Activated CD4-positive, alpha-beta T cell treated with anti-CD3 and anti-CD28 coated beads for 4 hours (primary cell): ENCODE measurements at regions not wholly inside any gene's neighbourhood (a gene's known extent, or its start where the extent isn't known, plus 50 kb on each side); places are given as distances from the start of the nearest gene placed in this dataset.
"Not testable (repeated sequence)": the region's sequence is repeated elsewhere in the genome, so short reads cannot be mapped to it uniquely, and the experiment has no call there.

Experiments
- DNase-seq, 2 donors: peaks; one replicate each; pipeline ENCODE4 v3.0.0-alpha.2; 2020

- no peak for DNase-seq
These were observed 560.7 kb downstream of the GLRX3 start for GRCh38 chr10:130696870-130697269.

GRCh38 chr10:130707389-130707979 is 571.3 kb downstream of the GLRX3 start:
- no peak for DNase-seq

GRCh38 chr10:130708465-130709070 is 572.4 kb downstream of the GLRX3 start:
- no peak for DNase-seq

- DNase-seq: no peak
These were observed 573.2 kb downstream of the GLRX3 start for GRCh38 chr10:130709415-130709814.

GRCh38 chr10:130711072-130711471 is 574.9 kb downstream of the GLRX3 start:
- no peak for DNase-seq

GRCh38 chr10:130713135-130713534 is 576.9 kb downstream of the GLRX3 start:
- DNase-seq: no peak

- DNase-seq: no peak
These were observed 577.5 kb downstream of the GLRX3 start for GRCh38 chr10:130713731-130714130.

- no peak for DNase-seq
These were observed 578.7 kb downstream of the GLRX3 start for GRCh38 chr10:130714742-130715467.

- no peak for DNase-seq
These were observed 579.8 kb downstream of the GLRX3 start for GRCh38 chr10:130715686-130716670.

- DNase-seq: no peak
These were observed 580.9 kb downstream of the GLRX3 start for GRCh38 chr10:130717083-130717482.

- DNase-seq: not testable (repeated sequence)
These were observed 582.7 kb downstream of the GLRX3 start for GRCh38 chr10:130718744-130719447.

- DNase-seq: no peak
These were observed 583.2 kb downstream of the GLRX3 start for GRCh38 chr10:130719448-130719752.

- no peak for DNase-seq
These were observed 584.0 kb downstream of the GLRX3 start for GRCh38 chr10:130720235-130720634.

GRCh38 chr10:130721971-130722370 is 585.8 kb downstream of the GLRX3 start:
- DNase-seq: no peak

- no peak for DNase-seq
These were observed 587.5 kb downstream of the GLRX3 start for GRCh38 chr10:130723704-130724103.

GRCh38 chr10:130725474-130725970 is 586.0 kb downstream of the TCERG1L start:
- DNase-seq: no peak

GRCh38 chr10:130726996-130727725 is 584.4 kb downstream of the TCERG1L start:
- no peak for DNase-seq

GRCh38 chr10:130727766-130728490 is 583.6 kb downstream of the TCERG1L start:
- DNase-seq: no peak

- DNase-seq: no peak
These were observed 582.8 kb downstream of the TCERG1L start for GRCh38 chr10:130728531-130729215.

- no peak for DNase-seq
These were observed 581.6 kb downstream of the TCERG1L start for GRCh38 chr10:130729876-130730275.
